ENCODE measurements at regions not wholly inside any gene's neighbourhood (a gene's known extent, or its start where the extent isn't known, plus 50 kb on each side); places are given as distances from the start of the nearest gene placed in this dataset.

GRCh38 chr21:24163539-24163938 lies 1443.7 kb downstream of the MRPL39 start:
- TF ChIP-seq, protein P1, sequence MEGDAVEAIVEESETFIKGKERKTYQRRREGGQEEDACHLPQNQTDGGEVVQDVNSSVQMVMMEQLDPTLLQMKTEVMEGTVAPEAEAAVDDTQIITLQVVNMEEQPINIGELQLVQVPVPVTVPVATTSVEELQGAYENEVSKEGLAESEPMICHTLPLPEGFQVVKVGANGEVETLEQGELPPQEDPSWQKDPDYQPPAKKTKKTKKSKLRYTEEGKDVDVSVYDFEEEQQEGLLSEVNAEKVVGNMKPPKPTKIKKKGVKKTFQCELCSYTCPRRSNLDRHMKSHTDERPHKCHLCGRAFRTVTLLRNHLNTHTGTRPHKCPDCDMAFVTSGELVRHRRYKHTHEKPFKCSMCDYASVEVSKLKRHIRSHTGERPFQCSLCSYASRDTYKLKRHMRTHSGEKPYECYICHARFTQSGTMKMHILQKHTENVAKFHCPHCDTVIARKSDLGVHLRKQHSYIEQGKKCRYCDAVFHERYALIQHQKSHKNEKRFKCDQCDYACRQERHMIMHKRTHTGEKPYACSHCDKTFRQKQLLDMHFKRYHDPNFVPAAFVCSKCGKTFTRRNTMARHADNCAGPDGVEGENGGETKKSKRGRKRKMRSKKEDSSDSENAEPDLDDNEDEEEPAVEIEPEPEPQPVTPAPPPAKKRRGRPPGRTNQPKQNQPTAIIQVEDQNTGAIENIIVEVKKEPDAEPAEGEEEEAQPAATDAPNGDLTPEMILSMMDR (conservative IDR thresholded peaks at IDR 0.05; ENCODE audit: low read depth): no peak
- DNase-seq (ENCODE audit: low spot score): no peak
- H3K27ac ChIP-seq: no peak overlapping the region
- ChIA-PET CTCF (no interaction called here), POLR2A (ENCODE audit: low non-redundant PET) (no interaction called here)

DNA sequence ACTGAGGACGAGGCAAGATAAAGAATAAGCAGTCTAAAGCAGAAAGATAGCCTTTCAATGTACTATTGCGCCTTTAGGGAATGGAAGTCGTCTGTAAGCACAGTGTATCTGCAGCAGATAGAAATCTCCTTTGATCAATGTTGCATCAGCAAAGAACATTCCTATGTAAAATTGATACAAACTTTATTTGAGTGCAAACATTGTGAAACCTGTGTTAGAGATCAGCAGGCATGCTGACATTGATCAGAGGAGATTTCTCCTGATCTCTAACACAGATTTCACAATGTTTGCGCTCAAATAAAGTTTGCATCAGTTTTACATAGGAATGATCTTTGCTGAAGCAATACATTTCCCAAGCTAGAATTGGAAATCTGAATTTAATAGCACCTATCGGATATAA lies 1446.8 kb downstream of the MRPL39 start:
- DNase-seq (ENCODE audit: low spot score): no peak
- CTCF ChIA-PET: interaction anchor here (0.6 kb wide), 1 partner anchor 432 kb away, joined by 4 read pairs; no protein-coding TSS in a partner anchor
- POLR2A ChIA-PET (ENCODE audit: low non-redundant PET): no interaction called here
- no peak overlapping the region for H3K27ac ChIP-seq
- TF ChIP-seq, protein P1 (conservative IDR thresholded peaks at IDR 0.05; ENCODE audit: low read depth): no peak

DNA sequence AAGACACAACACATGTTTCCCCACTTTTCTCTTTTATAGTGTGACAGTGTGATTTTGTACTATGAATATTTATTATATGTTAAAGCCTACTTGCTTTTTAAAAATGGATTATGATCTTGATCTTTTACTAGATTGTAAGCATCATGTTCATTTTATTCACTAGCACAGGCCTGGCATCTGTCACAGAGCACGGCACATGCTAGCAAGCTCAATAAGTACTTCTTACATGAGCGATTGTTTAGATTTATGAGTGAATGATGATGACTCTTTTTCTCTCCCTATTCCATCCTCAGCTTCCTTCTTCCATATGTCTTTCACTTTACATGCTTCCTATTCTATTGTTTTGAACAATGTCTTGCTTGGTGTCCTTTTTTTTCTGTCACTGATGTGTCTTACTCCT lies 1454.1 kb downstream of the MRPL39 start:
- no peak for DNase-seq (ENCODE audit: low spot score)
- ChIA-PET POLR2A (ENCODE audit: low non-redundant PET) (no interaction called here), CTCF (interaction anchor here (0.6 kb wide), 1 partner anchor 656 kb away, joined by 9 read pairs; no protein-coding TSS in a partner anchor)
- TF ChIP-seq, protein P1 (conservative IDR thresholded peaks at IDR 0.05; ENCODE audit: low read depth): no peak
- H3K27ac ChIP-seq: no peak overlapping the region

DNA sequence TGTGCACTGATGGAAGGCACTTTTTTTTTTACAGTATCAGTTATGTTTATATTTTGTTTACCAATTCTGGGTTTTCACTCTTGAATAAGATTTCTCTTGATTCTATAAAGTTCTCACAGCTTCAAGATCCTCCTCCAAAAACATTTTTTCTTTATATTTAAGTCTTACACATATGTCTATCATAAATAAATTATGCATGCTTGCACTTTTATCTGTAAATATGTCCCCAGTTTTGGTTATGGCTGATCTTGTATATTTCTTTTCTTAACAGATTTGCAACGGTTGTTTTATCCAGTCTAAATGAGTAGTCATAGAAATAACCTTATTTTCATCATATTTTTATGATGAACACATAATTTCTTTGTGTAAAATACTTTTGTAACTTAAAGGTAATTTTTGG lies 1456.5 kb downstream of the MRPL39 start:
- TF ChIP-seq, protein P1 (conservative IDR thresholded peaks at IDR 0.05; ENCODE audit: low read depth): no peak
- CTCF ChIA-PET: no interaction called here
- no peak for DNase-seq (ENCODE audit: low spot score)
- H3K27ac ChIP-seq: no peak overlapping the region
- POLR2A ChIA-PET (ENCODE audit: low non-redundant PET): no interaction called here

GRCh38 chr21:24148461-24148860 lies 1458.8 kb downstream of the MRPL39 start:
- H3K27ac ChIP-seq: no peak overlapping the region
- DNase-seq (ENCODE audit: low spot score): no peak
- POLR2A ChIA-PET (ENCODE audit: low non-redundant PET): no interaction called here
- TF ChIP-seq, protein P1 (conservative IDR thresholded peaks at IDR 0.05; ENCODE audit: low read depth): no peak
- CTCF ChIA-PET: no interaction called here

DNA sequence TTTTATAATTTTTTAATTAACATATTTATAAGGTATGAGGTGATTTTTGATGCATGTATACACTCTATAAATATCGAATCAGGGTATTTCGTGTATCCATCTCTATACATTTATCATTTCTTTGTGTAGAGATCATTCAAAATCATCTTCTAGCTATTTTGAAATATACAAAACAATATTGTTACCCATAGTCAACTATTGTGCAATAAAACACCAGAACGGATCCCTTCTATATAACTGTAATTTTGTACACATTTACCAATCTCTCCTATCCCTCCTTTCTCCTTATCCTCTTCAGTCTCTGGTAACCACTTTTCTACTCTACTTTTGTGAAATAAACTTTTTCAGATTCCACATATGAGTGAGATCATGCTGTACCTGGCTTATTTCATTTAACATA lies 1459.6 kb downstream of the MRPL39 start:
- ChIA-PET POLR2A (ENCODE audit: low non-redundant PET) (no interaction called here), CTCF (no interaction called here)
- TF ChIP-seq, protein P1 (conservative IDR thresholded peaks at IDR 0.05; ENCODE audit: low read depth): no peak
- DNase-seq (ENCODE audit: low spot score): no peak
- H3K27ac ChIP-seq: no peak overlapping the region

- CTCF ChIA-PET: no interaction called here
- TF ChIP-seq, protein P1 (conservative IDR thresholded peaks at IDR 0.05; ENCODE audit: low read depth): no peak
- no peak for DNase-seq (ENCODE audit: low spot score)
- H3K27ac ChIP-seq: no peak overlapping the region
- POLR2A ChIA-PET (ENCODE audit: low non-redundant PET): no interaction called here
Measured at GRCh38 chr21:24131056-24131455, 1476.2 kb downstream of the MRPL39 start.

All from RWPE1 (cell line).